ENCODE measurements at regions not wholly inside any gene's neighbourhood (a gene's known extent, or its start where the extent isn't known, plus 50 kb on each side); places are given as distances from the start of the nearest gene placed in this dataset.
"Not testable (repeated sequence)": the region's sequence is repeated elsewhere in the genome, so short reads cannot be mapped to it uniquely, and the experiment has no call there.

- Histone ChIP-seq H3K27me3 (no peaks in the 10 kb centered on the region), H3K4me3 (no peak overlapping the region), H3K36me3 (no peaks in the 10 kb centered on the region), H3K4me1 (ENCODE audit: low read depth) (no peaks in the 10 kb centered on the region), H3K27ac (no peak overlapping the region), H3K9me3 (ENCODE audit: low read depth) (no peaks in the 10 kb centered on the region)
- DNase-seq (ENCODE audit: low read depth in 1 of 2, low spot score in 1 of 2): peak in 1 of 2 donors; percentile 86
- no peak for TF ChIP-seq CTCF (IDR thresholded peaks at IDR 0.05; ENCODE audit: low read depth, low read length)
Observed at GRCh38 chr4:66564901-66565651, 894.8 kb upstream of the EPHA5 start.

- Histone ChIP-seq H3K27ac (no peak overlapping the region), H3K27me3 (no peaks in the 10 kb centered on the region), H3K4me3 (no peak overlapping the region), H3K4me1 (ENCODE audit: low read depth) (no peaks in the 10 kb centered on the region), H3K9me3 (ENCODE audit: low read depth) (no peaks in the 10 kb centered on the region), H3K36me3 (no peaks in the 10 kb centered on the region)
- peak in 1 of 2 donors; percentile 44 for DNase-seq (ENCODE audit: low read depth in 1 of 2, low spot score in 1 of 2)
- TF ChIP-seq CTCF (IDR thresholded peaks at IDR 0.05; ENCODE audit: low read depth, low read length): no peak
Observed at GRCh38 chr4:66562276-66562806, 892.1 kb upstream of the EPHA5 start.

- not testable (repeated sequence) for H3K27me3 ChIP-seq; H3K27ac ChIP-seq; H3K4me1 ChIP-seq (ENCODE audit: low read depth); H3K36me3 ChIP-seq; DNase-seq (ENCODE audit: low read depth in 1 of 2, low spot score in 1 of 2); H3K4me3 ChIP-seq; H3K9me3 ChIP-seq (ENCODE audit: low read depth)
Observed at GRCh38 chr4:66561465-66562053, 891.3 kb upstream of the EPHA5 start.

GRCh38 chr4:66558651-66559050, 888.4 kb upstream of the EPHA5 start:
- H3K27me3 ChIP-seq: no peaks in the 10 kb centered on the region
- peaks cover 7% of the 10 kb centered on the region for H3K4me1 ChIP-seq (ENCODE audit: low read depth)
- H3K36me3 ChIP-seq: no peaks in the 10 kb centered on the region
- H3K4me3 ChIP-seq: no peak overlapping the region
- DNase-seq (ENCODE audit: low read depth in 1 of 2, low spot score in 1 of 2): no peak
- no peak overlapping the region for H3K27ac ChIP-seq
- no peaks in the 10 kb centered on the region for H3K9me3 ChIP-seq (ENCODE audit: low read depth)
- no peak for TF ChIP-seq CTCF (IDR thresholded peaks at IDR 0.05; ENCODE audit: low read depth, low read length)

GRCh38 chr4:66556651-66557278, 886.5 kb upstream of the EPHA5 start:
- no peak overlapping the region for H3K27ac ChIP-seq
- TF ChIP-seq CTCF (IDR thresholded peaks at IDR 0.05; ENCODE audit: low read depth, low read length): no peak

GRCh38 chr4:66555301-66555700, 885.0 kb upstream of the EPHA5 start:
- peak in 1 of 2 donors; percentile 79 for DNase-seq (ENCODE audit: low read depth in 1 of 2, low spot score in 1 of 2)
- Histone ChIP-seq H3K36me3 (no peaks in the 10 kb centered on the region), H3K4me1 (ENCODE audit: low read depth) (peaks cover 7% of the 10 kb centered on the region), H3K27ac (no peak overlapping the region), H3K27me3 (no peaks in the 10 kb centered on the region), H3K9me3 (ENCODE audit: low read depth) (no peaks in the 10 kb centered on the region), H3K4me3 (no peak overlapping the region)
- TF ChIP-seq CTCF (IDR thresholded peaks at IDR 0.05; ENCODE audit: low read depth, low read length): no peak

More at GRCh38 chr4:66556651-66557278, 886.5 kb upstream of the EPHA5 start:
- no peaks in the 10 kb centered on the region for H3K9me3 ChIP-seq (ENCODE audit: low read depth)
- H3K4me1 ChIP-seq (ENCODE audit: low read depth): peaks cover 7% of the 10 kb centered on the region
- no peaks in the 10 kb centered on the region for H3K36me3 ChIP-seq
- H3K4me3 ChIP-seq: no peak overlapping the region
- no peak for DNase-seq (ENCODE audit: low read depth in 1 of 2, low spot score in 1 of 2)
- H3K27me3 ChIP-seq: no peaks in the 10 kb centered on the region
